ENCODE measurements at regions not wholly inside any gene's neighbourhood (a gene's known extent, or its start where the extent isn't known, plus 50 kb on each side); places are given as distances from the start of the nearest gene placed in this dataset.

DNA sequence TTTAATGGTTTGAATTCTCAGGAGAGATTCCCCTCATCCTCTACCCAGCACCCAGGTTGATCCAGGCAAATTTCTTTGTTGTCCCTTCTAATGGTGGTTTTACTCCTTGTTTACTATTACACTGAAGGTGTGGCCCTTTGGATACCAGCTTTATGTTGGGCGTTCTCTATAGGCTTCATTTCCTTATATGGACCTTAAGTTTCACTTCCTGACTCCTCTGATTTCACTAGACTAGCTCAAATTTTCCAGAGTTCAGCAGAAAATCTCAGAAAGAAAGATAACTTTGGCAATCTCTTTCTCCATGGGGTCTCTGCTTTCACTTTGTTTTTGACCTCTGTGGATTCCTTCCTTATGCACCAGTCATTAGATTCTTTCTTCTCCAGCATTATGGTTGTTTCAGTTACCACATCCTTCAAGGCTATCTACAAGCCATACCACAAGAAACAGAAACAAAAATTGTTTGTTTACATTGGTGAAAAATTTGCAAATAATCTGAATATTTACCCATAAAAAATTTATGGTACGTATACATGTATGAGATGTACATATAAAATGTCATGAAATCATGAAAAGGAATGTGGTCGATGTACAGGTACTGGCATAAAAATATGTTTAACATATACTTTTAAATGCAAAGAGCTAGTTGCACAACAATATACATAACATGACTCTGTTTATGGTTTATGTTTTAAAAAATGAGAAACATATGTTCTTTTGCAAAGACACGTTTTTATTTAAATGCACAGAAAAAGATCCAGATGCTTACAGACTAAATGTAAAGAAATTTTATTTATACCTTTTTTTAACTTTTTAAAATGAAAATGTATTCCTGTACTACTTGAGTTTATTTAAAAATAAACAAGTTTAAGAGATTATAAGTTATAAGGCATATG is 212.6 kb downstream of the LACC1 start:
- TF ChIP-seq EZH2 (IDR thresholded peaks at IDR 0.05; ENCODE audit: borderline replicate concordance, low read length) (no peak), CTCF (conservative IDR thresholded peaks at IDR 0.05 in 1 of 2, IDR thresholded peaks at IDR 0.05 in 1 of 2; ENCODE audit: extremely low read depth in 1 of 2, insufficient read depth in 1 of 2, low read depth in 1 of 2, low read length in 2 of 2) (no peak)

All from mammary epithelial cell (primary cell).